K562 (cell line): ENCODE measurements at regions not wholly inside any gene's neighbourhood (a gene's known extent, or its start where the extent isn't known, plus 50 kb on each side); places are given as distances from the start of the nearest gene placed in this dataset.

Source experiments
- GMEB1 ChIP-seq: fragments of 250-450 bp; sonication (Bioruptor Pico); IDR thresholded peaks from 2 replicates; pipeline ENCODE4 v1.4.0; 2020; ENCODE audit warnings: mild to moderate bottlenecking
- NFXL1 ChIP-seq: fragments of 450-650 bp; formaldehyde crosslinking; IDR thresholded peaks from 2 replicates; pipeline ENCODE4 v1.4.0; 2021; ENCODE audit warnings: mild to moderate bottlenecking
- PATZ1 ChIP-seq: fragments of 250-450 bp; sonication (Bioruptor Pico); IDR thresholded peaks from 2 replicates; pipeline ENCODE4 v1.5.0; 2020; ENCODE audit warnings: mild to moderate bottlenecking, borderline replicate concordance
- RCOR1 ChIP-seq, 2 experiments: IDR thresholded peaks; 2 replicates each; pipeline ENCODE4 v1.6.1; 2012; ENCODE audit warnings: low read depth in 2 of 2, low read length in 2 of 2, borderline replicate concordance in 1 of 2, improper control_type of control experiment in 1 of 2
- RERE ChIP-seq: sonication (generic); formaldehyde crosslinking; IDR thresholded peaks from 2 replicates; pipeline ENCODE4 v1.8.0; 2023; ENCODE audit warnings: missing genetic modification reagents, mild to moderate bottlenecking, borderline replicate concordance
- TSHZ1 ChIP-seq: fragments of 250-450 bp; sonication (Bioruptor Pico); IDR thresholded peaks from 2 replicates; pipeline ENCODE4 v1.4.0; 2020; ENCODE audit warnings: mild to moderate bottlenecking, moderate library complexity
- USF1 ChIP-seq: sonication (generic); formaldehyde crosslinking; IDR thresholded peaks from 2 replicates; pipeline ENCODE4 v1.9.0; 2022; ENCODE audit warnings: mild to moderate bottlenecking, missing genetic modification reagents
- ZNF277 ChIP-seq: fragments of 250-450 bp; sonication (Bioruptor Pico); IDR thresholded peaks from 2 replicates; pipeline ENCODE4 v1.8.0; 2022; ENCODE audit warnings: inconsistent platforms, mild to moderate bottlenecking, moderate library complexity, borderline replicate concordance
- ZNF77 ChIP-seq: fragments of 250-450 bp; sonication (Bioruptor Pico); IDR thresholded peaks from 2 replicates; pipeline ENCODE4 v1.5.0; 2020
- ZZZ3 ChIP-seq: fragments of 450-650 bp; IDR thresholded peaks from 2 replicates; pipeline ENCODE4 v1.6.1; 2016; ENCODE audit warnings: antibody characterized with exemption, mild to moderate bottlenecking, moderate library complexity

GRCh38 chr18:2302628-2303516, 268.4 kb downstream of the METTL4 start (continued):
- no peak for TF ChIP-seq NFXL1
- no peak for TF ChIP-seq TSHZ1 (CRISPR knock-in tag)
- TF ChIP-seq PATZ1 (CRISPR knock-in tag): no peak
- TF ChIP-seq RERE (CRISPR knock-in tag): no peak
- no peak for TF ChIP-seq GMEB1
- TF ChIP-seq RCOR1 (IDR thresholded peaks at IDR 0.05; ENCODE audit: borderline replicate concordance in 1 of 2, low read depth in 2 of 2, low read length in 2 of 2): no peak
- TF ChIP-seq USF1 (CRISPR knock-in tag): no peak
- no peak for TF ChIP-seq ZNF77
- no peak; the same call in 1 of the 2 replicates for TF ChIP-seq ZZZ3
- TF ChIP-seq ZNF277 (CRISPR knock-in tag): no peak
